HFFc6 (cell line): ENCODE measurements at regions not wholly inside any gene's neighbourhood (a gene's known extent, or its start where the extent isn't known, plus 50 kb on each side); places are given as distances from the start of the nearest gene placed in this dataset.

Experiments
- DNase-seq: peaks from one replicate; pipeline ENCODE4 v3.0.0-alpha.2; 2018
- H3K27ac Mint-ChIP-seq: 2 replicates; pipeline ENCODE4 v1.8.0; 2020; ENCODE audit warnings: mild to moderate bottlenecking, mixed read lengths
- H3K27me3 Mint-ChIP-seq: 2 replicates; pipeline ENCODE4 v1.8.0; 2021; ENCODE audit warnings: mild to moderate bottlenecking, moderate library complexity, mixed read lengths; ENCODE audit not compliant: insufficient read depth
- H3K36me3 Mint-ChIP-seq: 2 replicates; pipeline ENCODE4 v1.8.0; 2021; ENCODE audit warnings: low read depth, mixed read lengths
- H3K4me1 Mint-ChIP-seq: 2 replicates; pipeline ENCODE4 v1.8.0; 2020; ENCODE audit warnings: low read depth, mixed read lengths
- H3K4me3 Mint-ChIP-seq: 2 replicates; pipeline ENCODE4 v1.8.0; 2020; ENCODE audit warnings: mild to moderate bottlenecking, moderate library complexity, mixed read lengths
- H3K9me3 Mint-ChIP-seq: 2 replicates; pipeline ENCODE4 v1.8.0; 2020; ENCODE audit warnings: mild to moderate bottlenecking, mixed read lengths
- TF ChIP-seq, protein P1 (sequence below): fragments of 200-600 bp; sonication (generic); IDR thresholded peaks from 2 replicates; pipeline ENCODE4 v1.5.0; 2021; ENCODE audit warnings: antibody characterized with exemption, mild to moderate bottlenecking

DNA sequence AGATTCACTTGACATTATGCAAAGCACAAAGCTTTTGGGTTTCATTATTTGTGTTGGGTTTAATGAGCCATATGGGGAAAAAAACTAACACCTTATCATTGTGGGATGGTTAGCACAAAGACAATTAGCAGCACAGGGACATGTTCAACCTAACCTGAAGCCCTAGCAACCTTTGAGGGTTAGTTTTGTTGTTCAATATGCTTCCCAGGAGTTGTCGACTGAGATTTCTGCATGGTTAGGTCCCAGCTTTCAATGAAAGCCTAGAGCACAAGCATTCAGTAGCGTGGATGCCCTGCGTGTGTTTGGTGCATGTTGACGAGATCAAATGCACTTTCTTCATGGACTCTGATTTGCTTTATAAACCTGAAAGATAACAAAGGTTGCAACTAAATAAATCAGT is 565.2 kb upstream of the TLE4 start:
- no peak for DNase-seq
- no peaks in the 10 kb centered on the region for H3K27me3 Mint-ChIP-seq
- H3K4me3 Mint-ChIP-seq = no peak overlapping the region
- H3K27ac Mint-ChIP-seq = no peak overlapping the region
- TF ChIP-seq, protein P1, sequence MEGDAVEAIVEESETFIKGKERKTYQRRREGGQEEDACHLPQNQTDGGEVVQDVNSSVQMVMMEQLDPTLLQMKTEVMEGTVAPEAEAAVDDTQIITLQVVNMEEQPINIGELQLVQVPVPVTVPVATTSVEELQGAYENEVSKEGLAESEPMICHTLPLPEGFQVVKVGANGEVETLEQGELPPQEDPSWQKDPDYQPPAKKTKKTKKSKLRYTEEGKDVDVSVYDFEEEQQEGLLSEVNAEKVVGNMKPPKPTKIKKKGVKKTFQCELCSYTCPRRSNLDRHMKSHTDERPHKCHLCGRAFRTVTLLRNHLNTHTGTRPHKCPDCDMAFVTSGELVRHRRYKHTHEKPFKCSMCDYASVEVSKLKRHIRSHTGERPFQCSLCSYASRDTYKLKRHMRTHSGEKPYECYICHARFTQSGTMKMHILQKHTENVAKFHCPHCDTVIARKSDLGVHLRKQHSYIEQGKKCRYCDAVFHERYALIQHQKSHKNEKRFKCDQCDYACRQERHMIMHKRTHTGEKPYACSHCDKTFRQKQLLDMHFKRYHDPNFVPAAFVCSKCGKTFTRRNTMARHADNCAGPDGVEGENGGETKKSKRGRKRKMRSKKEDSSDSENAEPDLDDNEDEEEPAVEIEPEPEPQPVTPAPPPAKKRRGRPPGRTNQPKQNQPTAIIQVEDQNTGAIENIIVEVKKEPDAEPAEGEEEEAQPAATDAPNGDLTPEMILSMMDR = no peak
- H3K9me3 Mint-ChIP-seq = peaks cover 18% of the 10 kb centered on the region
- H3K4me1 Mint-ChIP-seq = peaks cover 69% of the 10 kb centered on the region
- H3K36me3 Mint-ChIP-seq = peaks cover 45% of the 10 kb centered on the region

DNA sequence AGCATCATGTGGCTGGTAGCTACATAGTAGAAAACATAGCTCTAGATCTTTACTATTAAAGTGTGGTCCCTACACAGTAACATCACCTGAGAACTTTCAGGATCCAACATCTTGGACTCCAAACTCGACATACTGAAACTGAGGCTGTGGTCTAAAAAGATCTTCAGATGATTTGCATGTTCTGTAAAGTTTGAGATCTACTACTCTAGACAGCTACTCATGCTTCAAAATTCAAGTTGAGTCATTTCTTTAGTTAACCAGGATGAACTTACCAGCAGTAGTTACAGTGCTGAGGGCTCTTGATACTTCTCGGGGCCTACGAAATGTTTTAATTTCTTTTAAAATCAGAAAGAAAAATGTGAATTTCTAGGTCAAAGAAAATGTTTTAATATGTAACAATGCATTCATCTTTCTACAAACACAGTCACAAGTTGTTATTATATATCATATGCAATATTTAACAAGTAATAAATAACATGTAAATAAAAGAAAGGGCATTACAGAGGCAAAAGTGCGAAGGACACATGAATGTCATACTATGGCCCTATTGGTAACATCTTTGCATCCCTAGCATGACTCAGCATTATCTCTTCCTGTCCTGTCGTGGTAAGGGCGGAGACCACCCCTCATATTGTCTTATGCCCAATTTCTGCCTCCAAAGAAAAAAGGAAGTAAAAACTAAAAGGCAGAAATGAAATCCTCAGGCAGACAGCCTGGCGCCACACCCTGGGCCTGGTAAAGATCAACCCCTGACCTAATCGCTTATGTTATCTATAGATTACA is 563.9 kb upstream of the TLE4 start:
- H3K36me3 Mint-ChIP-seq = peaks cover 51% of the 10 kb centered on the region
- no peak overlapping the region for H3K27ac Mint-ChIP-seq

DNA sequence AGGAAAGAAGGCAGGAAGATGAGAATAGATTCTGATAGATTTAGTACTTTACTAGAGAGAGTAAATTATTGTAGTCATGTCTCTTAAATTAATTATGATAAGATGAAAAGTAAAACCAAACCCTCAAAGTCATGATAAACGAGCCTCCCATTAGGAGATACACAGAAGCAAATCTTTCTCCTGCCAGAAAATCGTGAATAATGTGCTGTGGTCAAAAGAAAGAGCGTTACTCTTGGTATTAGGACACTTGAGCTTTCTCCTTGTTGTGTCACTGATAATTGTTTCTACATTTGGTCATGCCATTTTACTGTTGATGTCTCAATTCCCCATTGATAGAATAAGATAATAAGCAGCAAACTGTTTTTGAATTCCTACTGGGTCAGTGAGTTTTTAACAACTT is 562.8 kb upstream of the TLE4 start:
- DNase-seq = no peak
- no peaks in the 10 kb centered on the region for H3K27me3 Mint-ChIP-seq
- peaks cover 18% of the 10 kb centered on the region for H3K9me3 Mint-ChIP-seq
- no peak overlapping the region for H3K27ac Mint-ChIP-seq
- H3K36me3 Mint-ChIP-seq = peaks cover 49% of the 10 kb centered on the region
- peaks cover 83% of the 10 kb centered on the region for H3K4me1 Mint-ChIP-seq
- TF ChIP-seq, protein P1 = no peak
- H3K4me3 Mint-ChIP-seq = no peak overlapping the region

More for the DNA sequence above, 563.9 kb upstream of the TLE4 start:
- peaks cover 82% of the 10 kb centered on the region for H3K4me1 Mint-ChIP-seq
- TF ChIP-seq, protein P1 = no peak
- DNase-seq = no peak
- no peak overlapping the region for H3K4me3 Mint-ChIP-seq
- peaks cover 18% of the 10 kb centered on the region for H3K9me3 Mint-ChIP-seq
- no peaks in the 10 kb centered on the region for H3K27me3 Mint-ChIP-seq

DNA sequence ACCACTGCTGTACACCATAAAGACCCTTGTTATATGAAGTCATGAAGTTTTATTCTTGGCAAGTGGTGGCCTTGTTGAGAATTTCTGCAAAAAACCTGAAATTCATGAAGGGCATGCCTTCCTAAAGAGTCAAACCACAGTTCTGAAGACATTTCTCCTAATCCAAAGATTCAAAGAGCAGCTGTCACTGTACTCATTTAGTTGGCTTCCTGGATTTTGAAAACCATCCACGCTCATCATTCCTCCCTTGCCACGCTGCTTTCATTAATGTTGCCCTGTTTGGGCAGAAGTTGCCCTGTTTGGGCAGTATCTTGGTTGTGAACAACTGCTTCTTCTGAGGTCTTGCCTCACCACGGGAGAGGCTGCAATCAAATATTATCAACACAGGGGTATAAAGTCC is 560.3 kb upstream of the TLE4 start:
- Mint-ChIP-seq H3K27me3 (peaks cover 3% of the 10 kb centered on the region; the same call in 1 of the 2 replicates), H3K36me3 (peaks cover 37% of the 10 kb centered on the region), H3K27ac (peak overlapping the region; percentile 82), H3K4me3 (no peak overlapping the region), H3K4me1 (peaks cover 85% of the 10 kb centered on the region), H3K9me3 (peaks cover 14% of the 10 kb centered on the region)
- TF ChIP-seq, protein P1 = no peak
- no peak for DNase-seq

DNA sequence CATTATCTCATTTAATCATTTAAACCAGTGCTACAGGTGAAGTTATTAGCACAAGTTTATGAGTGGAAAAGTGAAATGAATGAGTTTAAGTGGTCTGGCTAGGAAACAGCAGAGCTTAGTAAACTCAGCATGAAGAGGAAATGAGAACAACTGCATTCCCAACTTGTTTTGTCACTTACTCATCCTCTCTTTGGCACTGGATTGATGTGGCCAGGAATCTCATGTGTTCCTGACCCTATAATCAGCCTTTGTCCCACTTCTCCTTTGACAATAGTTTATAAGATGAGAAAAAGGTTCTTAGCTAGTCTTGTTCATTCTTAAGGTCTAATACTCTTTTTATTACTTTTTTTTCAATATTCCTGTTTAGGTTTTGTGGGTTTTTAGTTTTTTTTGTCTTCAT is 559.2 kb upstream of the TLE4 start:
- Mint-ChIP-seq H3K36me3 (peaks cover 45% of the 10 kb centered on the region), H3K4me1 (peaks cover 92% of the 10 kb centered on the region), H3K27me3 (peaks cover 3% of the 10 kb centered on the region; the same call in 1 of the 2 replicates), H3K9me3 (peaks cover 14% of the 10 kb centered on the region), H3K4me3 (peak overlapping the region; percentile 1; the same call in 1 of the 2 replicates), H3K27ac (peak overlapping the region; percentile 91)
- TF ChIP-seq, protein P1 = no peak
- peak; percentile 72 for DNase-seq
